Thoracic aorta (tissue), 2 donors: ENCODE measurements at regions not wholly inside any gene's neighbourhood (a gene's known extent, or its start where the extent isn't known, plus 50 kb on each side); places are given as distances from the start of the nearest gene placed in this dataset.

Experiments used
- ATAC-seq: fragments of 150-250 bp; one replicate; pipeline ENCODE4 v1.8.0; 2017; ENCODE audit warnings: low read depth; ENCODE audit not compliant: insufficient number of reproducible peaks, low FRiP score
- DNase-seq: peaks from one replicate; pipeline ENCODE4 v3.0.0-alpha.2; 2020; ENCODE audit warnings: low spot score
- H3K27ac ChIP-seq, 2 donors: fragments of 200-600 bp; sonication (generic); 1 replicate in 1 of 2; 2 replicates in 1 of 2; pipeline ENCODE4 v1.5.1; 2016; ENCODE audit warnings: mild to moderate bottlenecking in 2 of 2, moderate library complexity in 2 of 2
- H3K27me3 ChIP-seq: fragments of 200-600 bp; sonication (generic); replicated peaks from 2 replicates; pipeline ENCODE4 v1.6.0; 2016; ENCODE audit warnings: mild to moderate bottlenecking; ENCODE audit not compliant: insufficient read depth
- H3K36me3 ChIP-seq: fragments of 200-600 bp; sonication (generic); one replicate; pipeline ENCODE4 v1.5.1; 2016
- H3K4me1 ChIP-seq, 2 donors: fragments of 200-600 bp; sonication (generic); 1 replicate in 1 of 2; 2 replicates in 1 of 2; pipeline versions ENCODE4 v1.5.1 to v1.6.0; 2016; ENCODE audit warnings: low read depth in 2 of 2, mild to moderate bottlenecking in 1 of 2; ENCODE audit not compliant: control insufficient read depth in 1 of 2
- H3K4me3 ChIP-seq: fragments of 200-600 bp; sonication (generic); 2 replicates; pipeline ENCODE4 v1.5.1; 2016; ENCODE audit warnings: mild to moderate bottlenecking
- H3K9me3 ChIP-seq: fragments of 200-600 bp; sonication (generic); 2 replicates; pipeline ENCODE4 v1.5.1; 2016
- CTCF ChIP-seq: fragments of 200-600 bp; sonication (generic); IDR thresholded peaks from one replicate; pipeline ENCODE4 v1.5.1; 2019; ENCODE audit warnings: antibody characterized with exemption

- H3K27me3 ChIP-seq, result no peaks in the 10 kb centered on the region
- no peak overlapping the region for H3K27ac ChIP-seq
- TF ChIP-seq CTCF, result no peak
- H3K36me3 ChIP-seq, result no peaks in the 10 kb centered on the region
- no peaks in the 10 kb centered on the region for H3K9me3 ChIP-seq
- DNase-seq, result no peak
- H3K4me1 ChIP-seq, result peaks cover 12 to 22% of the 10 kb centered on the region in 2 donors
- no peak for ATAC-seq
- no peak overlapping the region for H3K4me3 ChIP-seq
Measured at GRCh38 chr3:36298188-36298587, 82.1 kb upstream of the STAC start.

- DNase-seq (no peak), ATAC-seq (no peak)
- Histone ChIP-seq H3K4me3 (no peak overlapping the region), H3K4me1 (peaks cover 0 to 4% of the 10 kb centered on the region in 2 donors), H3K27ac (no peak overlapping the region), H3K27me3 (no peaks in the 10 kb centered on the region), H3K9me3 (no peaks in the 10 kb centered on the region), H3K36me3 (no peaks in the 10 kb centered on the region)
- no peak for TF ChIP-seq CTCF
Measured at GRCh38 chr3:36302158-36302509, 78.2 kb upstream of the STAC start.

GRCh38 chr3:36302626-36303025, 77.7 kb upstream of the STAC start:
- DNase-seq, result no peak
- Histone ChIP-seq H3K27ac (no peak overlapping the region), H3K4me1 (no peaks in the 10 kb centered on the region), H3K27me3 (no peaks in the 10 kb centered on the region), H3K9me3 (no peaks in the 10 kb centered on the region), H3K36me3 (no peaks in the 10 kb centered on the region), H3K4me3 (no peak overlapping the region)
- no peak for TF ChIP-seq CTCF
- ATAC-seq, result no peak

GRCh38 chr3:36303286-36303685, 77.0 kb upstream of the STAC start:
- no peak overlapping the region for H3K4me3 ChIP-seq
- H3K4me1 ChIP-seq, result no peaks in the 10 kb centered on the region
- no peak for ATAC-seq
- no peak for DNase-seq
- H3K36me3 ChIP-seq, result no peaks in the 10 kb centered on the region
- no peak for TF ChIP-seq CTCF
- H3K9me3 ChIP-seq, result no peaks in the 10 kb centered on the region
- no peaks in the 10 kb centered on the region for H3K27me3 ChIP-seq
- no peak overlapping the region for H3K27ac ChIP-seq

GRCh38 chr3:36305929-36306520, 74.3 kb upstream of the STAC start:
- TF ChIP-seq CTCF, result no peak
- Histone ChIP-seq H3K27ac (no peak overlapping the region), H3K27me3 (no peaks in the 10 kb centered on the region), H3K9me3 (no peaks in the 10 kb centered on the region), H3K4me3 (no peak overlapping the region), H3K36me3 (no peaks in the 10 kb centered on the region), H3K4me1 (no peaks in the 10 kb centered on the region)
- DNase-seq (no peak), ATAC-seq (no peak)
